Endothelial cell of umbilical vein (primary cell): ENCODE measurements at regions not wholly inside any gene's neighbourhood (a gene's known extent, or its start where the extent isn't known, plus 50 kb on each side); places are given as distances from the start of the nearest gene placed in this dataset.

Experiments
- BruUV-seq: library from RNA; stranded (reverse); fragments of 400-500 nt; replicated peaks from 2 replicates; lab custom pipeline; 2021; lab: Mats Ljungman, UMichigan
- CTCF ChIA-PET: fragments of 300-600, 350-600 bp; sonication (Branson Sonifier 250); formaldehyde crosslinking; loops from one replicate; lab custom pipeline; 2021; ENCODE audit warnings: antibody characterized with exemption, inconsistent platforms; lab: Charles Lee
- POLR2A ChIA-PET: fragments of 300-600, 350-600 bp; sonication (Branson Sonifier 250); formaldehyde crosslinking; loops from one replicate; lab custom pipeline; 2021; ENCODE audit warnings: antibody characterized with exemption, inconsistent platforms; lab: Charles Lee
- DNase-seq: peaks from one replicate; pipeline ENCODE4 v3.0.0-alpha.2; 2011; ENCODE audit warnings: low read depth, low spot score
- FAIRE-seq: peaks from 2 replicates; lab custom pipeline; 2011; peaks lifted over from hg19 to GRCh38; lab: Jason Lieb, UNC
- H2AFZ ChIP-seq: 2 replicates; pipeline ENCODE4 v1.6.0; 2012; ENCODE audit warnings: low read depth, low read length, control low read depth, inconsistent platforms
- H3K27ac ChIP-seq: 2 replicates; pipeline ENCODE4 v1.5.1; 2011; ENCODE audit warnings: low read depth, mild to moderate bottlenecking, control low read depth, low read length, moderate library complexity; ENCODE audit not compliant: insufficient read depth
- H3K27me3 ChIP-seq, 2 experiments: 2 replicates each; pipeline versions ENCODE4 v1.6.0 to v1.6.1; 2011; ENCODE audit warnings: low read length in 2 of 2, mixed read lengths in 1 of 2; ENCODE audit not compliant: control insufficient read depth in 2 of 2, insufficient read depth in 2 of 2
- H3K36me3 ChIP-seq, 2 experiments: 2 replicates in 1 of 2; 3 replicates in 1 of 2; pipeline ENCODE4 v1.5.1; 2011; ENCODE audit warnings: low read length in 2 of 2, mild to moderate bottlenecking in 1 of 2, moderate library complexity in 1 of 2; ENCODE audit not compliant: control insufficient read depth in 2 of 2, insufficient read depth in 2 of 2; ENCODE audit errors: extremely low read depth in 1 of 2
- H3K4me1 ChIP-seq: 3 replicates; pipeline ENCODE4 v1.5.1; 2011; ENCODE audit warnings: mild to moderate bottlenecking, low read length; ENCODE audit not compliant: control insufficient read depth, insufficient read depth; ENCODE audit errors: extremely low read depth
- H3K4me2 ChIP-seq: 2 replicates; pipeline ENCODE4 v1.6.1; 2011; ENCODE audit warnings: low read length, control low read depth, mixed read lengths; ENCODE audit not compliant: insufficient read depth
- H3K4me3 ChIP-seq, 3 experiments: fragments of 200-600 bp in 1 of 3; sonication (generic), shearing (Covaris generic) in 1 of 3; replicated peaks in 1 of 3; 2 replicates each; pipeline ENCODE4 v1.5.1; 2011 to 2016; ENCODE audit warnings: control low read depth in 3 of 3, low read length in 3 of 3, mild to moderate bottlenecking in 2 of 3, inconsistent platforms in 1 of 3, low read depth in 1 of 3, moderate library complexity in 1 of 3; ENCODE audit not compliant: insufficient read depth in 1 of 3
- H3K79me2 ChIP-seq: 2 replicates; pipeline ENCODE4 v1.6.0; 2012; ENCODE audit warnings: low read length, inconsistent platforms; ENCODE audit not compliant: control insufficient read depth, insufficient read depth
- H3K9ac ChIP-seq: replicated peaks from 2 replicates; pipeline ENCODE3; 2011; ENCODE audit warnings: low read length, control low read depth; ENCODE audit not compliant: insufficient read depth; ENCODE audit errors: extremely low read depth
- H3K9me1 ChIP-seq: replicated peaks from 3 replicates; pipeline ENCODE4 v1.6.0; 2011; ENCODE audit warnings: mild to moderate bottlenecking, low read length; ENCODE audit not compliant: control insufficient read depth, insufficient read depth; ENCODE audit errors: extremely low read depth
- H3K9me3 ChIP-seq: replicated peaks from 2 replicates; pipeline ENCODE4 v1.5.1; 2012; ENCODE audit warnings: low read length, inconsistent platforms; ENCODE audit not compliant: control insufficient read depth, insufficient read depth
- H4K20me1 ChIP-seq: replicated peaks from 2 replicates; pipeline ENCODE3; 2011; ENCODE audit warnings: mild to moderate bottlenecking, low read length; ENCODE audit not compliant: control insufficient read depth, insufficient read depth; ENCODE audit errors: extremely low read depth
- CTCF ChIP-seq, 2 donors: IDR thresholded peaks; 1 replicate in 1 of 2; 2 replicates in 1 of 2; pipeline ENCODE4 v1.5.1; 2011; ENCODE audit warnings: low read length in 2 of 2, mild to moderate bottlenecking in 2 of 2, moderate library complexity in 2 of 2, control low read depth in 1 of 2, inconsistent platforms in 1 of 2, low read depth in 1 of 2; ENCODE audit not compliant: insufficient read depth in 1 of 2; ENCODE audit errors: extremely low read depth in 1 of 2
- EZH2 ChIP-seq: IDR thresholded peaks from 2 replicates; pipeline ENCODE4 v1.6.1; 2012; ENCODE audit warnings: borderline replicate concordance, low read depth, mild to moderate bottlenecking, moderate library complexity, low read length, inconsistent platforms; ENCODE audit not compliant: severe bottlenecking
- FOS ChIP-seq: IDR thresholded peaks from 2 replicates; pipeline ENCODE4 v1.6.1; 2011; ENCODE audit warnings: mild to moderate bottlenecking, low read length, moderate library complexity, borderline replicate concordance; ENCODE audit not compliant: insufficient read depth
- GATA2 ChIP-seq: IDR thresholded peaks from 2 replicates; pipeline ENCODE4 v1.7.0; 2011; ENCODE audit warnings: low read depth, mild to moderate bottlenecking, moderate library complexity, mixed read lengths, low read length; ENCODE audit not compliant: insufficient read length, insufficient read depth
- JUN ChIP-seq: IDR thresholded peaks from 2 replicates; pipeline ENCODE4 v1.6.1; 2011; ENCODE audit warnings: borderline replicate concordance, low read depth; ENCODE audit not compliant: insufficient read length, insufficient read depth
- MYC ChIP-seq: IDR thresholded peaks from one replicate; pipeline ENCODE4 v1.6.1; 2011; ENCODE audit warnings: mild to moderate bottlenecking, low read depth, low read length
- POLR2A ChIP-seq: IDR thresholded peaks from 2 replicates; pipeline ENCODE4 v1.6.1; 2012; ENCODE audit warnings: low read depth, mild to moderate bottlenecking, control low read depth, low read length
- POLR2AphosphoS5 ChIP-seq: IDR thresholded peaks from 2 replicates; pipeline ENCODE4 v1.6.1; 2012; ENCODE audit warnings: low read depth, mild to moderate bottlenecking, control low read depth, low read length, moderate library complexity; ENCODE audit not compliant: insufficient read depth
- dilution Hi-C: fragments of 300-500 bp; cut with MboI; formaldehyde crosslinking; loops from one replicate; pipeline ENCODE4 v1.15.0; 2019; ENCODE audit warnings: low sequenced_read_pairs; ENCODE audit not compliant: extremely low pct_ligation_motif_present
- intact Hi-C: fragments of 100-400 bp; cut with micrococcal nuclease; formaldehyde crosslinking; loops from one replicate; pipeline ENCODE4 v1.10.0; 2022
- TF ChIP-seq, protein P1 (sequence below): IDR thresholded peaks from 2 replicates; pipeline ENCODE4 v1.6.1; 2011; ENCODE audit not compliant: insufficient read depth, insufficient read length

DNA sequence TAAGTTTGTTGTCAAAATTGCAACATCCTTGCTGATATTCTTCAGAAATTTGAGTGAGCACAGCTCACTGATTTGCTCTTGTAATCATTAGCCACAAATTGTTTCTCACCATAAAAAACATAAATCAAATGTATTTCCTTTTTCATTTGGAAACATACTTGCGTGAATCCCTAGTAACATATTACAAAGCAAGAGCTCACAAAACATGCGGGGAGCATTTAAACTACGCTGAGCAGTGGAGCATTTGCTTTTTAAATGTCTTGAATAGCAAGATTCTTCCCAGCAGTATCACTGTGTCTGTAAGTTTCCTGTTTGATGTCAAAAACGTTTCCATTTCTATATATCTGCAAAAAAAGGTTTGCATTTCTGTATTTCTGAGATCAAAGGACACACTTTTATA is 788.3 kb upstream of the SALL3 start:
- Histone ChIP-seq H3K4me1 (no peaks in the 10 kb centered on the region), H3K27me3 (no peaks in the 10 kb centered on the region), H4K20me1 (no peaks in the 10 kb centered on the region), H3K9ac (no peak overlapping the region), H3K36me3 (no peaks in the 10 kb centered on the region), H3K4me2 (no peak overlapping the region), H3K4me3 (no peak overlapping the region), H3K79me2 (no peaks in the 10 kb centered on the region), H3K9me3 (peaks cover 7% of the 10 kb centered on the region), H2AFZ (no peak overlapping the region), H3K9me1 (no peaks in the 10 kb centered on the region), H3K27ac (no peak overlapping the region)
- DNase-seq = no peak
- no peak for FAIRE-seq
- TF ChIP-seq POLR2A = no peak
- TF ChIP-seq MYC = no peak
- TF ChIP-seq POLR2AphosphoS5 = no peak
- no peak for TF ChIP-seq FOS
- no peak for TF ChIP-seq GATA2
- no peak for TF ChIP-seq JUN
- no peak for TF ChIP-seq EZH2
- TF ChIP-seq, protein P1, sequence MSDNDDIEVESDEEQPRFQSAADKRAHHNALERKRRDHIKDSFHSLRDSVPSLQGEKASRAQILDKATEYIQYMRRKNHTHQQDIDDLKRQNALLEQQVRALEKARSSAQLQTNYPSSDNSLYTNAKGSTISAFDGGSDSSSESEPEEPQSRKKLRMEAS = no peak
- no peak for TF ChIP-seq CTCF (IDR thresholded peaks at IDR 0.05; ENCODE audit: extremely low read depth in 1 of 2, insufficient read depth in 1 of 2, low read depth in 1 of 2, low read length in 2 of 2)
- BruUV-seq = no TSS peak
- dilution Hi-C loops = no loop called here
- intact Hi-C loops = no loop called here
- POLR2A ChIA-PET = no interaction called here
- CTCF ChIA-PET = no interaction called here
